Glutamatergic neuron (in vitro differentiated cells): ENCODE measurements at regions not wholly inside any gene's neighbourhood (a gene's known extent, or its start where the extent isn't known, plus 50 kb on each side); places are given as distances from the start of the nearest gene placed in this dataset.

Source experiments
- DNase-seq: peaks from one replicate; pipeline ENCODE4 v3.0.0; 2022
- H3K27ac Mint-ChIP-seq: one replicate; pipeline ENCODE4 v1.8.0; 2020; ENCODE audit warnings: mild to moderate bottlenecking, mixed read lengths, inconsistent platforms; ENCODE audit not compliant: unreplicated experiment
- H3K27me3 Mint-ChIP-seq: one replicate; pipeline ENCODE4 v1.8.0; 2020; ENCODE audit warnings: mild to moderate bottlenecking, moderate library complexity, mixed read lengths, inconsistent platforms; ENCODE audit not compliant: unreplicated experiment
- H3K36me3 Mint-ChIP-seq: one replicate; pipeline ENCODE4 v1.8.0; 2020; ENCODE audit warnings: mild to moderate bottlenecking, mixed read lengths, inconsistent platforms; ENCODE audit not compliant: unreplicated experiment
- H3K4me1 Mint-ChIP-seq: one replicate; pipeline ENCODE4 v1.8.0; 2020; ENCODE audit warnings: mild to moderate bottlenecking, low read depth, mixed read lengths, inconsistent platforms; ENCODE audit not compliant: unreplicated experiment
- H3K4me3 Mint-ChIP-seq: one replicate; pipeline ENCODE4 v1.8.0; 2020; ENCODE audit warnings: mild to moderate bottlenecking, mixed read lengths, inconsistent platforms; ENCODE audit not compliant: unreplicated experiment
- H3K9me3 Mint-ChIP-seq: one replicate; pipeline ENCODE4 v1.8.0; 2020; ENCODE audit warnings: mild to moderate bottlenecking, moderate library complexity, mixed read lengths, inconsistent platforms; ENCODE audit not compliant: unreplicated experiment
- TF ChIP-seq, protein P1 (sequence below): fragments of 200-600 bp; sonication (generic); IDR thresholded peaks from one replicate; pipeline ENCODE4 v1.5.0; 2021; ENCODE audit not compliant: partially characterized antibody, unreplicated experiment

DNA sequence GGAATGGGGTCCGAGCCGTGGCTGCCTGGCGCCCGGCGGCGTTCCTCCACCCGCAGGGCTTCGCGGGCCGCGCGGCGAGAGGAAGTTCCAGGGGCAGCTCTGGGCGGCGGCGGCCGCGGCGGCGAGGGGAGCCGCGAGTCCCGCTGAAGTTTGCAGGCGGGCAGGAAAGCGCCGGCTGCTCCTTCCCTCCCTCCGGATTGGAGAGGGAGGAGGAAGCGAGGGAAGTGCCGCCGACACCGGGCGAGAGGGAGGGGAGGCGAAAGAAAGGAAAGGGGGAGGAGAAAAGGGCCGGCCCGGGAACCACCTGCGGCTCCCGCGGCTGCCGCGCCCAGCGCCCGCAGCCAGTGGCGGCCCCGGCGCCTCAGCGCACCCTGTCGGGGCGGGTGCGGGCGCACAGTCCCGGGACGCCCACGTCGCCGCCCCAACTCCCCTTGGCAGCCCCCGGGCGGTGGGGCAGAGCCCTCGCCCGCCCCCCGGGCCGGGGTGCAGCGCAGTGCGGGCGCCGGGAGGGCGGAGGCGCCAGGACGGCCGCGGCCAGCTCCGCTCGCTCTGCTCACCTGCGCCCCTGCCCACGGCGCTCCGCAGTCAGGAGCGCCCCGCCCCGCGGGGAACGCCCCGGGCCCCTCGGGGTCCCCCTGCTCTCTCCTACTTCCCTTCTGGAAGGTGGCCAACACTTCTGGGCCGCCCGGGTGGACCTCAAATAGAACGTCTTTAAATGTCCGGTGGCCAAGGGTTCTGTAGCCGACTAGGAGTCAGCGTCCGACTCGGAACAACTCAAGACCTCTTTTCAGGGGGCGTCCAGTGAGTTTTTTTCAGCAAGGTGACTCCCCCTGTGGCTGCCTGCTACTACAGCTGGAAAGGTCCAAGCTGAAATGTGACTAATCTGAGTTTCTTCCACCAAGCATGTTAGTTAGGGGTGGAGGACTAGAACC lies 80.3 kb upstream of the CCDC28A start:
- TF ChIP-seq, protein P1, sequence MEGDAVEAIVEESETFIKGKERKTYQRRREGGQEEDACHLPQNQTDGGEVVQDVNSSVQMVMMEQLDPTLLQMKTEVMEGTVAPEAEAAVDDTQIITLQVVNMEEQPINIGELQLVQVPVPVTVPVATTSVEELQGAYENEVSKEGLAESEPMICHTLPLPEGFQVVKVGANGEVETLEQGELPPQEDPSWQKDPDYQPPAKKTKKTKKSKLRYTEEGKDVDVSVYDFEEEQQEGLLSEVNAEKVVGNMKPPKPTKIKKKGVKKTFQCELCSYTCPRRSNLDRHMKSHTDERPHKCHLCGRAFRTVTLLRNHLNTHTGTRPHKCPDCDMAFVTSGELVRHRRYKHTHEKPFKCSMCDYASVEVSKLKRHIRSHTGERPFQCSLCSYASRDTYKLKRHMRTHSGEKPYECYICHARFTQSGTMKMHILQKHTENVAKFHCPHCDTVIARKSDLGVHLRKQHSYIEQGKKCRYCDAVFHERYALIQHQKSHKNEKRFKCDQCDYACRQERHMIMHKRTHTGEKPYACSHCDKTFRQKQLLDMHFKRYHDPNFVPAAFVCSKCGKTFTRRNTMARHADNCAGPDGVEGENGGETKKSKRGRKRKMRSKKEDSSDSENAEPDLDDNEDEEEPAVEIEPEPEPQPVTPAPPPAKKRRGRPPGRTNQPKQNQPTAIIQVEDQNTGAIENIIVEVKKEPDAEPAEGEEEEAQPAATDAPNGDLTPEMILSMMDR = no peak
- Mint-ChIP-seq H3K27ac (no peak overlapping the region), H3K27me3 (peaks cover 4% of the 10 kb centered on the region), H3K4me1 (peaks cover 3% of the 10 kb centered on the region), H3K4me3 (peak overlapping the region; percentile 87), H3K9me3 (peaks cover 11% of the 10 kb centered on the region), H3K36me3 (no peaks in the 10 kb centered on the region)
- peak; percentile 66 for DNase-seq

DNA sequence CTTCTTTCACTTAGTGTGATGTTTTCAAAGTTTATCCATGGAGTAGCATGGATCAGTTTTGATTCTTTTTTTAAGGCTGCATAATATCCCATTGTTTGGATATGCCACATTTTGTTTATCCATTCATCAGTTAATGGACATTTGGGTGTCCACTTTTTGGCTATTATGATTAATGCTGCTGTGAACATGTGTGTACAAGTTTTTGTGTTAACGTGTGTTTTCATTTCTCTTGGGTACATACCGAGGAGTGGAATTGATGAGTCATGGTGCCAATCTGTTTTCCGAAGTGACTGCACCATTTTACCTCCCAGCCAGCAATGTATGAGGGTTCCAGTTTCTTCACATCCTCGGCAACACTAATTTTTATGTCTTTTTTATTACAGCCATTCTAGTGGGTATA lies 78.4 kb upstream of the CCDC28A start:
- H3K27me3 Mint-ChIP-seq = peaks cover 4% of the 10 kb centered on the region
- H3K27ac Mint-ChIP-seq = no peak overlapping the region
- no peak for DNase-seq
- H3K9me3 Mint-ChIP-seq = peaks cover 11% of the 10 kb centered on the region
- H3K4me3 Mint-ChIP-seq = peak overlapping the region; percentile 19
- TF ChIP-seq, protein P1 = no peak
- H3K4me1 Mint-ChIP-seq = peaks cover 3% of the 10 kb centered on the region
- no peaks in the 10 kb centered on the region for H3K36me3 Mint-ChIP-seq

DNA sequence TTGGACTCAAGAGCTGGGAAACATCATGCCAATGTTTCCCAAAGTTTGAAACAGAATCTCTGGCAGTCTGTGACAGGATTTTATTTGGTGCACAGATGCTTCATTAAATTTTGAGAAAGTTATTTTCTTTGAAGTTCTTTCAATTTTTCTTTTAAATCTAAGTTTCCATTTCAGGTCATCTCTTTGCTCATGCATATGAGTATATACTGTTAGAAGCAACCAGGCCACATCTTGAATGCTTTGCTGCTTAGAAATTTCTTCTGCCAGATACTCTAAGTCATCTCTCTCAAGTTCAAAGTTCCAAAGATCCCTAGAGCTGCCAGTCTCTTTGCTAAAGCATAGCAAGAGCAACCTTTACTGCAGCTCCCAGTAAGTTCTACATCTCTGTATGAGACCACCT lies 59.1 kb upstream of the CCDC28A start:
- Mint-ChIP-seq H3K4me3 (no peak overlapping the region), H3K36me3 (peaks cover 12% of the 10 kb centered on the region), H3K27me3 (no peaks in the 10 kb centered on the region), H3K4me1 (no peaks in the 10 kb centered on the region), H3K27ac (no peak overlapping the region), H3K9me3 (peaks cover 4% of the 10 kb centered on the region)
- TF ChIP-seq, protein P1 = no peak
- DNase-seq = no peak

DNA sequence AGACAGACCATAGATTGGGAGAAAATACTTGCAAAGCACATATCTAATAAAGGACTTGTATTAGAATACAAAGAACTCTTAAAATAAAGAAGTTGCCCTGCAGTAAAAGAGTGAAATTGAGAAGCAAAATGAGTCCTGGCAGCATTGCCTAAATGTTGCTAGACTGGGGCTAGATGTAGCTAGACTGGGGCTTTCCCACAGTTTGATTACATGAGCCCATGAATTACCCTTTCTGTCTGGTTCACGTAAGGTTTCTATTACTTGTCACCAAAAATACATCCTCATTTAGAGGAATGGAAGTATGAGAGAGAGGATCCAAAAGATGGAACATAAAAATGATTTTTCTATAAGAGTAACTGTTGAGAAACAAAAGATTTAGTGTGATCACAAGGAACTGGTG lies 57.6 kb upstream of the CCDC28A start:
- TF ChIP-seq, protein P1 = no peak
- peaks cover 8% of the 10 kb centered on the region for H3K36me3 Mint-ChIP-seq
- no peak for DNase-seq
- H3K9me3 Mint-ChIP-seq = peaks cover 4% of the 10 kb centered on the region
- no peaks in the 10 kb centered on the region for H3K27me3 Mint-ChIP-seq
- H3K27ac Mint-ChIP-seq = no peak overlapping the region
- H3K4me1 Mint-ChIP-seq = no peaks in the 10 kb centered on the region
- no peak overlapping the region for H3K4me3 Mint-ChIP-seq

DNA sequence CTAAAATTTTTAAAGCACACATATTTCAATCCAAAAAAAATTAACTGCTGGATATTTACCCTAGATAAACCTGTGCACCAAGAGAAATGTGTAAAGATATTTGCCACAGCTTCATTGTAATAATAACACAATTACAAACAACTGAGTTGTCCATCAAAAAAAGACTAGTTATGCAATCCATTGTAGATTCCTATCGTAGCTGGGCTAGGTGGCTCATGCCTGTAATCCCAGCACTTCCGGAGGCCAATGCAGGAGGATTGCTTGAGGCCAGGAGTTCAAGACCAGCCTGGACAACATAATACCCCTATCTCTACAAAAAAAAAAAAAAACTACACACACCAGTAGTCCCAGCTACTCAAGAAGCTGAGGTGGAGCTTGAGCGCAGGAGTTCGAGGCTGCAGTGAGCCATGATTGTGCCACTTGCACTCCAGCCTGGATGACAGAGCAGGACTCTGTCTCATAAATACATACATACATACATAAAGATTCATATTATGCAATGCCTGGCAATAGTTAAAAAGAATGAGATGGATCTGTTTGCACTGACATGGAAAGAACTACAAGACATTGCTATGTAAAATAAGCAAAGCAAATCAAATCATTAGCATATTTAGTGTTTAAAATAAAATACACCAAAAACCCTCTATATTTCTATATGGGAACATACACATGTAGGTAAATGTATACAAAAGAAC lies 56.5 kb upstream of the CCDC28A start:
- TF ChIP-seq, protein P1 = no peak
- no peaks in the 10 kb centered on the region for H3K27me3 Mint-ChIP-seq
- no peak for DNase-seq
- no peak overlapping the region for H3K4me3 Mint-ChIP-seq
- no peak overlapping the region for H3K27ac Mint-ChIP-seq
- H3K36me3 Mint-ChIP-seq = peaks cover 8% of the 10 kb centered on the region
- no peaks in the 10 kb centered on the region for H3K4me1 Mint-ChIP-seq
- H3K9me3 Mint-ChIP-seq = peaks cover 1% of the 10 kb centered on the region
